Fibroblast of peridontal ligament (primary cell): ENCODE measurements at regions not wholly inside any gene's neighbourhood (a gene's known extent, or its start where the extent isn't known, plus 50 kb on each side); places are given as distances from the start of the nearest gene placed in this dataset.

Experiments used
- DNase-seq: peaks from one replicate; pipeline ENCODE4 v3.0.0-alpha.2; 2010; ENCODE audit errors: extremely low read depth

DNA sequence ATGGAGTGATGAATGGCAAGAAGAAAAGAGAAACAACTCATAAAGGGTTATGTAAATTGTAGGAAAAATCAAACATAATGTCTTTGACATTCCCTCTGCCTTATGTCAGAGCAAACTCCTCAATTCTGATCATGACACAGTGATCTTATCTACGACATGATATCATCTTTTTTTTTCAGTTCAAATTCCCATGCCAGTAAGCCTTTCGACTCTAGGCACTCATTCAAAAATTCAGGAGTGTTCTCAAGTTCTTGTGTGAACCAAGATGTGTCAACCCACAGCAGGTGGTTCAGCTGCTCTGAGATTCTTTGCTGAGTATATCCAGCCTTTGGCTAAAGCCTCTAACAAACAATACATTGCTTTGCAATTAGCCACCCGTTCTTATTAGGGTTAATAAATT is 97.1 kb upstream of the ESRRG start:
- DNase-seq = no peak

- no peak for DNase-seq
Observed at GRCh38 chr1:216818284-216818683, 95.1 kb upstream of the ESRRG start.

- no peak for DNase-seq
Observed at GRCh38 chr1:216815260-216816131, 92.3 kb upstream of the ESRRG start.

- DNase-seq = no peak
Observed at GRCh38 chr1:216814576-216815259, 91.5 kb upstream of the ESRRG start.

DNA sequence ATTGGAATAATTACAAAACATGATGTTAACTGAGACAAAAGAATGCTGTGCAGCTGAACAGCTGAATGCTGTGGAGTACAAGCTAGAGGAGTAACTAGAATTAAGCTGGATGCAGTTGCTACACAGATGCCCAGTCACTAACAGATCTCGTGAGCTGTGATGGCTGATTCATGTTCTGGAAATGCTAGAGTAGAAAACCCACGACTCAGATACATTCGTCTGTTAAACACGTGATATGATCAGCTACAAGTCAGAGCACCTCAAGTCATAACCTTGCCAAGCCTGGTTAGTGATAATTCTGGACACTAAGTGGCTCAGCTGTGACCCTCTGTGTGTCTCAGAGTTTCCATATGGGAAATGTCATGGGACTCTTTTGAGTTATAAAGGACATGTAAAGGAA is 89.7 kb upstream of the ESRRG start:
- no peak for DNase-seq

GRCh38 chr1:216809649-216810048 is 86.4 kb upstream of the ESRRG start:
- DNase-seq = no peak

DNA sequence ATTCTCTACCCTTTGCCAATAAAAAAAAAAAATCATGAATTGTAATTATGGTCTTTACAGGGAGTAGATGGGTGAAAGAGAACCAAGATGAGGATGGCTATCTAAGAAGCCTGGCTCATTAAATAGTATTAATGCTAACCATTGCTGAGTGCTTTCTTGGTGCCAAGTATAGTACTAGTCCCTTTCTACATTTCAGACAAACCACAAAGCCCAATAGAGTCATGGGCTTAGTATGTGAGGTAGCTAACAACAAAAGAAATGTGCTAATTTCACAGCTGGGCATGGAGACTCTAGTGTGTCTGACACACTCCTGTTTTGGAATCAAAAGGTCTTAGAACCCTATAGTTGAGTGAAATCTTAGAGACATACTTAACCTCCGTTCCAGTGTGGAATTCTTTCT is 84.5 kb upstream of the ESRRG start:
- DNase-seq = no peak

DNA sequence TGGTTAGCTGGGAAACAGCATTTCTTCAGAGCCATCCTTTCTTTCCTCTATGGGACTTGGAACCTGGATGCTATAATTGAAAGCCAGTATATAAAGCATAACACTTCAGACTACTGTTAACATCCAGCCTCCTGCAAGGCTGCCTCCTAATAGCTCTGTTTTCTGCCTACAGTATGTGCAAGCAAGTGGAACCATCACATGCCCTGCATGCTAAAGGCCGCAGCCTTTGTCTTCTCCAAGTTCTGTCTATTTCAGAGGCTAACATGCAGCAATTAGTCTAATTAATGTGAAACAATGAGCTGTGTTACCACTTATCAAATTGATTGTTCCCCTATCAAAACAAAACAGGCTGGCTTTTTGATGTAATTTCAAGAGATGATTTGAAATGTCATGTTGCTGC is 82.7 kb upstream of the ESRRG start:
- no peak for DNase-seq

GRCh38 chr1:216805233-216805632 is 82.0 kb upstream of the ESRRG start:
- DNase-seq = no peak

DNA sequence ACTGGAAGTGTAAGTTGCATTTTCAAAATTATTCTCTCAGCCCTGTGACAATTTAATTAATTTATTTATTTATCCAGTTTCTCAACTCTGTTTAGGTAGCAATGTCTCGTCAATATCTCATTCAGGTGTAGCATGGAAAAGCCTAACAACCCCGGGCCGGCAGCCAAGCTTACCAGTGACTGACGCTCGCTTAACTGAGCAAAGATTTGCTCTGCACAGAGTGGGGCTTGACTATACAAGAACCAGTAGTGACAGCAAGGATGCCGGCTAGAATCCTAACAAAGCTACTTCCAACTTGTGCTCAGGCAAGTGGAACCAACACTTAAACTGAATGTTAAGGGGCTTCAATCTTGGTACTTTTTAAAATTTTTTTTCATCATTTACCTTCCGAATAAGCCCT is 80.9 kb upstream of the ESRRG start:
- DNase-seq = no peak

DNA sequence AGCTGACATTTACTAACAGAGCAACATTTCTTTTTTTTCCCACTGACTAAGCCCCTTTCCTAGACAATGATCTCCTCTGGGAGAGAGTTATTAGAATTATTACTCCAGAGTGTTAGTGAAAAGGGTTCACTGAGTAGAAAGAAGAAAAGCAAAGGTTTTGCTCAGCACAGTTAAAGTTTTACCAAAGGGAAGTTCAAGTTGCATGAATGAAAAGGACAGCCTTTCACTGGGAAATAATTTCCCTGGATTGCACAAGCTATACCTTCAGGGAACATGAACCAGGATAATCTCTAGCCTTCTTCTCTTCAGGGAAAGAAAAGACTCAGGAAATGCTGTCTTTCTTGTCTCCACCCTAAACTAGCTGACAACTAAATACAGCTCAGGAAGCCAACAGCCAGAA is 71.4 kb upstream of the ESRRG start:
- no peak for DNase-seq

- DNase-seq = no peak
Observed at GRCh38 chr1:216793973-216794372, 70.7 kb upstream of the ESRRG start.

DNA sequence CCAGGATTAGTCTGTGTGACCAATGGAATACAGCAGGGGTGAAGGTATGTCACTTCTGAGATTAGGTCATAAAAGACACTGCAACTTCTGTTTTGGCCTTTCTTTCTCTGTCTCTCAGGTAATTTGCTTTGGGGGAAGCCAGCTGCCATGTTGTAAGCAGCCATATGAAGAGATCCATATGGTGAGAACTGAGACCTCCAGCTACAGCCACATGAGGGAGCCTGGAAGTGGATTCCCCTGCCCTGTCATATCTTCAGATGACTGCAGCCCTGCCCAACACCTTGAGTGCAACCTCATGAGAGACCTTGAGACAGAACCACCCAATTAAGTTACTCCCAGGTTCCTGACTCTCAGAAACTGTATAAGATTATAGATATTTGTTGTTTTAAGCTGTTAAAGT is 70.1 kb upstream of the ESRRG start:
- DNase-seq = no peak

- DNase-seq = no peak
Observed at GRCh38 chr1:216788671-216789070, 65.4 kb upstream of the ESRRG start.

DNA sequence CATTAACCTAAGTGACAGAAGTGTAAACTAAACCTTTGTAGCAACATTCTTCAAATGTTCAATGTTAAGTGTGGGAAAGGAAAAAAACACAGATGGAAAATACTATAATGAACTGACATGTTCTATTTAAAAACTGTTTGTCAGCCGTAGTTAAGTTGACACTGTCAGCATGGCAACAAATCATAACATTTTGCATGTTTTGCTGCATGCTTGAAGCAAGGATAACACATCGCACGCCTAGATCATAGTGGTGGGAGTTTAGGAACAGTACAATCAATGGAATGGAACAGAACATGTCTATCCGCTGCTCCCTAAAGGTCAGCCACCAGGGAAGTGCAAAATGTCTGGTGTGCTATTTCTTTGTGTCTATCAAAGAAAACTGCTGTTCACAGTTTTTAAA is 62.5 kb upstream of the ESRRG start:
- DNase-seq = no peak

DNA sequence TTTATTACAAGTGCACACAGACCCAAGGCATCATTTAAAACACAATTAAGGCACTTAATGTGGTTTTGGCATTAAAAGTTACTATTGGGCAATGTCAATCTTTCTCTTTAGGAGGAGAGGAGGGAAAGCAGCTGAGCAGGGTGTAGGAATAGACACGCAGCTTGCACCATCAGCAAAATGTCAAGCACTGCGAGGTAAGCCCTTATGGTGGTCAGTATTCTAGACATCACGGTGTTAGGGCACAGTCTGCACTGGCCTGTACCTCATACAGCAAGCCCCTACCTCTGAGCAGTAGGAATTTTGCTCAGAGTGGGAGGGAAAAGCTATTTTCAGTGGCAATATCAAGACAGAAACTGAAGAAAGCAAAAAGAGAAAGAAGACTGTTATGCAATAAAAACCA is 62.0 kb upstream of the ESRRG start:
- no peak for DNase-seq

- DNase-seq = no peak
Observed at GRCh38 chr1:216779686-216780085, 56.5 kb upstream of the ESRRG start.

DNA sequence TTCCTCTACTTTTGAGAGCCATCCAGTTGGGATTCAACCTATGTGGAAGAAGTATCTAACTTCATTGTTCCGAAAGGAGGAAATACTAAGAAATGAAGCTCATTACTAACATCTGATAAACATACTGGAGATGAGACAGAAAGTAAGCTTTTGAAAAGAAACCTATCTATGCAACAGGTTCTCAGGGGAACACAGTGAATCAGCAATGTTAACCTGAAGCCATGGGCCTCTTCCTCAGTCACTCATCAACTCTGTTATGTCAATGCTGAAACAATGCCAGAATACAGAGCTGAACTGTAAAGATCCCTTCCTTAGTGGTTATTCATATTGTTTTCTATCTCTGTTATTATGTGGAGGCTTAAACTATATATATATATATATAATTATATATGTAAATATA is 55.5 kb upstream of the ESRRG start:
- DNase-seq = no peak

DNA sequence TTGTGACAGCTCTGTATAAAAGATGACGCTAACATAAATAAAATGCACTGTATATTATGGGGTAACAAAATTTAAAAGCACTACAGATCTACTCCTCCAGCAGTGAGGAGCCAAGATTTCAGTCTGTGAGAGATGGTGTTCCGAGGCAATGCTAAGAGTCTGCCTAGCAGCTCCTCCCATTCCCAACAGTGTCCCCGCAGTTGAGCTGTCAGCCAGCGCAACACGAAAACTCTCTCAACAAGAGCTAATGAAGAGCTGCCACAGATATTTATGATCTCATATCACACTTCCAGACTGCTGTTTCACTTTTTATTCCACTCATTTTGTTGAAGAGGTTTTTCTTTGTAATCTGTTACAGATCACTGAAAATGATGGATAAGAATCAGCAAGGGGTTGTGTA is 53.9 kb upstream of the ESRRG start:
- no peak for DNase-seq
